Ovary (tissue), 3 donors: ENCODE measurements at regions not wholly inside any gene's neighbourhood (a gene's known extent, or its start where the extent isn't known, plus 50 kb on each side); places are given as distances from the start of the nearest gene placed in this dataset.

Source experiments
- CTCF ChIP-seq, 3 donors: fragments of 450-650 bp in 2 of 3; fragments of 200-600 bp in 1 of 3; IDR thresholded peaks; one replicate each; pipeline versions ENCODE4 v1.5.1 to v1.8.0; 2016 to 2022; ENCODE audit warnings: antibody characterized with exemption in 3 of 3, mild to moderate bottlenecking in 1 of 3
- POLR2A ChIP-seq: fragments of 450-650 bp; IDR thresholded peaks from one replicate; pipeline ENCODE4 v1.6.1; 2017; ENCODE audit warnings: antibody characterized with exemption, mild to moderate bottlenecking, moderate library complexity
- donor health status: DM: no; HTN: no; CAD: no.

GRCh38 chr3:72255191-72255590 is 470.2 kb upstream of the PROK2 start:
- TF ChIP-seq POLR2A (no peak), CTCF (IDR thresholded peaks at IDR 0.05) (no peak)
